LNCaP clone FGC (cell line): ENCODE measurements at regions not wholly inside any gene's neighbourhood (a gene's known extent, or its start where the extent isn't known, plus 50 kb on each side); places are given as distances from the start of the nearest gene placed in this dataset.

Experiments
- DNase-seq: peaks from one replicate; pipeline ENCODE4 v3.0.0-alpha.2; 2011; ENCODE audit warnings: low read depth
- H3K4me3 ChIP-seq: 2 replicates; pipeline ENCODE4 v1.5.1; 2011; ENCODE audit warnings: mild to moderate bottlenecking, low read depth, low read length, control low read depth
- CTCF ChIP-seq: IDR thresholded peaks from 2 replicates; pipeline ENCODE4 v1.5.1; 2012; ENCODE audit warnings: mild to moderate bottlenecking; ENCODE audit not compliant: control insufficient read depth, insufficient read depth; ENCODE audit errors: extremely low read depth

- no peak overlapping the region for H3K4me3 ChIP-seq
- no peak for DNase-seq
- TF ChIP-seq CTCF = no peak
These were observed 709.8 kb downstream of the UQCRFS1 start for GRCh38 chr19:28502879-28503734.

GRCh38 chr19:28501976-28502375 lies 711.0 kb downstream of the UQCRFS1 start:
- H3K4me3 ChIP-seq = no peak overlapping the region
- DNase-seq = no peak
- TF ChIP-seq CTCF = no peak

- TF ChIP-seq CTCF = no peak
- DNase-seq = no peak
- H3K4me3 ChIP-seq = no peak overlapping the region
These were observed 711.8 kb downstream of the UQCRFS1 start for GRCh38 chr19:28500982-28501630.

GRCh38 chr19:28500296-28500695 lies 712.7 kb downstream of the UQCRFS1 start:
- TF ChIP-seq CTCF = no peak
- H3K4me3 ChIP-seq = no peak overlapping the region
- no peak for DNase-seq

- H3K4me3 ChIP-seq = no peak overlapping the region
- no peak for DNase-seq
- no peak for TF ChIP-seq CTCF
These were observed 714.5 kb downstream of the UQCRFS1 start for GRCh38 chr19:28498404-28498976.

- no peak for DNase-seq
- no peak for TF ChIP-seq CTCF
- no peak overlapping the region for H3K4me3 ChIP-seq
These were observed 715.1 kb downstream of the UQCRFS1 start for GRCh38 chr19:28497887-28498286.
